ENCODE measurements at regions not wholly inside any gene's neighbourhood (a gene's known extent, or its start where the extent isn't known, plus 50 kb on each side); places are given as distances from the start of the nearest gene placed in this dataset.

DNA sequence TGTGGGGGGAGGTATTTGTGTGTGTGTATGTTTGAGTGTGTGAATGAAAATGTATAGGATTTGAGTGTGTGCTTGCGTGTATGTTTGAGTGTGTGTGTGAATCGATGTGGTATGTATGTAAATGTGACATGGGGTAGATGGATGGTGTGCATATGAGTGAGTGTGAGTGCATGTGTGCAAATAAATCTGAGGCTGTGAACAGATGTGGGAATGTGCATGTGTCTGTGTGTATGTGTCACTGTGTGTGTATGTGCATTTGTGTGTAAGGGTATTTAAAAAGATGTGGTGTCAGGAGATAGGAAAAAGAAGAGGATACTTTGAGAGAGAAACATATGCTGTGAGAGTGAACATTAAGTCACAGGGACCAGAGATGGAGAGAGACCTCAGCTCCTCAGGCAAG is 539.6 kb downstream of the MED13L start:
- H3K4me3 ChIP-seq (ENCODE audit: low read depth, low read length): no peak overlapping the region
- H3K23ac ChIP-seq (ENCODE audit: low read length): no peak overlapping the region
- no peak overlapping the region for H3K14ac ChIP-seq (ENCODE audit: low read length)
- H2BK12ac ChIP-seq (ENCODE audit: low read length): no peak overlapping the region
- H3K4me1 ChIP-seq (ENCODE audit: control insufficient read depth in 1 of 2, insufficient read depth in 2 of 2, low read length in 2 of 2): no peaks in the 10 kb centered on the region
- H3K4ac ChIP-seq (ENCODE audit: low read depth, low read length): no peak overlapping the region
- no peak overlapping the region for H4K8ac ChIP-seq (ENCODE audit: low read depth, low read length)
- no peak overlapping the region for H2AFZ ChIP-seq (ENCODE audit: insufficient read depth, low read length, poor library complexity)
- no peak overlapping the region for H3K27ac ChIP-seq (ENCODE audit: low read depth, low read length)
- H3K36me3 ChIP-seq (ENCODE audit: control insufficient read depth in 1 of 2, insufficient read depth in 2 of 2, low read length in 2 of 2): no peaks in the 10 kb centered on the region
- no peak for DNase-seq
- H3K4me2 ChIP-seq (ENCODE audit: low read length): no peak overlapping the region
- H4K12ac ChIP-seq (ENCODE audit: low read depth, low read length): no peak overlapping the region
- no peak overlapping the region for H4K91ac ChIP-seq (ENCODE audit: low read depth, low read length)
- H3K79me1 ChIP-seq (ENCODE audit: low read length): no peaks in the 10 kb centered on the region
- 98% methylated on average over 2 of the region's 2 CpGs for WGBS (ENCODE audit: extremely low coverage, insufficient coverage, insufficient read length)
- no peak overlapping the region for H3K9ac ChIP-seq (ENCODE audit: low read length)
- H2BK5ac ChIP-seq (ENCODE audit: low read depth, low read length, poor library complexity): no peak overlapping the region
- no peaks in the 10 kb centered on the region for H3K9me3 ChIP-seq (ENCODE audit: insufficient read depth, low read depth, low read length)
- H3K79me2 ChIP-seq (ENCODE audit: control insufficient read depth, insufficient read depth, low read length, poor library complexity): no peaks in the 10 kb centered on the region
- H2AK5ac ChIP-seq (ENCODE audit: low read length): no peak overlapping the region
- H3K27me3 ChIP-seq (ENCODE audit: insufficient read depth, low read length): no peaks in the 10 kb centered on the region
- no peak overlapping the region for H3K18ac ChIP-seq (ENCODE audit: low read length)
- no peak overlapping the region for H2BK120ac ChIP-seq (ENCODE audit: insufficient read depth, low read length, poor library complexity)

DNA sequence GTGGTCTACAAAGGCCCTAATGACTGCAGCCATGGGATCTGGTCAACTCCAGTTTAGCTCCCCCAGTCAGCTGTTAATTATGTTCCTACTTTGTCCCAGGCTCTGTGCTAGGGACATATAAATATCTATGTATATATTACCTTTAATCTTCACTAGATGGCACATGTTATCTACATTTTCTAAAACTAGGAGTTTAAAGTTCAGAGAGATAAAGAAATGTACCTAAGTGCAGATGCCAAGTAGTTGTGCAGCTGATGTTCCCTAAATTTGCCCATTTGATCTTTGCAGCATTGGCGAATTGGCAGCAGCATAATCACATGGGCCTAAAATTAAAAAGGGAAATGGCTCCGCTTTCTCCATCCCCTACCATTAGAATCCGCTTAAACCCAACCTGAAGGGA is 541.1 kb downstream of the MED13L start:
- H3K79me2 ChIP-seq (ENCODE audit: control insufficient read depth, insufficient read depth, low read length, poor library complexity): no peaks in the 10 kb centered on the region
- H3K23ac ChIP-seq (ENCODE audit: low read length): no peak overlapping the region
- DNase-seq: no peak
- no peak overlapping the region for H3K4me2 ChIP-seq (ENCODE audit: low read length)
- H3K36me3 ChIP-seq (ENCODE audit: control insufficient read depth in 1 of 2, insufficient read depth in 2 of 2, low read length in 2 of 2): no peaks in the 10 kb centered on the region
- no peak overlapping the region for H3K9ac ChIP-seq (ENCODE audit: low read length)
- H4K8ac ChIP-seq (ENCODE audit: low read depth, low read length): no peak overlapping the region
- no peak overlapping the region for H2AFZ ChIP-seq (ENCODE audit: insufficient read depth, low read length, poor library complexity)
- no peak overlapping the region for H3K4me3 ChIP-seq (ENCODE audit: low read depth, low read length)
- H3K27me3 ChIP-seq (ENCODE audit: insufficient read depth, low read length): no peaks in the 10 kb centered on the region
- no peak overlapping the region for H2BK120ac ChIP-seq (ENCODE audit: insufficient read depth, low read length, poor library complexity)
- no peaks in the 10 kb centered on the region for H3K4me1 ChIP-seq (ENCODE audit: control insufficient read depth in 1 of 2, insufficient read depth in 2 of 2, low read length in 2 of 2)
- no peak overlapping the region for H2AK5ac ChIP-seq (ENCODE audit: low read length)
- H3K9me3 ChIP-seq (ENCODE audit: insufficient read depth, low read depth, low read length): no peaks in the 10 kb centered on the region
- no peak overlapping the region for H4K12ac ChIP-seq (ENCODE audit: low read depth, low read length)
- no peak overlapping the region for H2BK12ac ChIP-seq (ENCODE audit: low read length)
- no peak overlapping the region for H3K27ac ChIP-seq (ENCODE audit: low read depth, low read length)
- no peak overlapping the region for H3K18ac ChIP-seq (ENCODE audit: low read length)
- H3K79me1 ChIP-seq (ENCODE audit: low read length): no peaks in the 10 kb centered on the region
- no peak overlapping the region for H4K91ac ChIP-seq (ENCODE audit: low read depth, low read length)
- H3K14ac ChIP-seq (ENCODE audit: low read length): no peak overlapping the region
- no peak overlapping the region for H2BK5ac ChIP-seq (ENCODE audit: low read depth, low read length, poor library complexity)
- WGBS (ENCODE audit: extremely low coverage, insufficient coverage, insufficient read length): no CpG with 5 or more reads among the region's 3 CpGs
- H3K4ac ChIP-seq (ENCODE audit: low read depth, low read length): no peak overlapping the region

DNA sequence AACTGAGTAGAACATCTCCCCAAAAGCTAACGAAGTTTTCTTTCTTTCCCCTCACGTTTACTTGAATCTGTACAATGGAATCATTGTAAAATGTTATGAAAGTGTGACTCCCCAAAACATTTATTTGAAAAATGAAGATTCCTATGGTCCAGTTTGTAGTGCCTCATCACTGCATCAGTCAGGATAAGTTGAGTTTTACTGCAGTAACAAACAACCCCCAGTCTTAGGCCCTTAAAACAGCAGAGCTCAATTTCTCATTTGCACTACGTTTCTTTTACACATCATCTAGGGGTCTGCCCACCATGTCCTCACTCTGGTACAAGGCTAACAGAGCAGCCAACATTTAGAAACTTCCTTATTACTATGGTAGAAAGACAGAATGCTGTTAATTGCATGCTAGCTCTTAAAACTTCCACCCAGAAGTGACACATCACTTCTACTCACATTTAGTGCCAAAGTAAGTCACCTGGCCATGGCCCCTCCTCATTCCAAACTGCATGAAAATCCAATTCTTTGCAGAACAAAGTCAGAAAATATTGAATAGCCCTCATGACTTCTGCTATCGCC is 546.4 kb downstream of the MED13L start:
- Histone ChIP-seq H4K91ac (ENCODE audit: low read depth, low read length) (no peak overlapping the region), H3K14ac (ENCODE audit: low read length) (no peak overlapping the region), H2BK5ac (ENCODE audit: low read depth, low read length, poor library complexity) (no peak overlapping the region), H2AK5ac (ENCODE audit: low read length) (no peak overlapping the region), H3K79me2 (ENCODE audit: control insufficient read depth, insufficient read depth, low read length, poor library complexity) (no peaks in the 10 kb centered on the region), H3K23ac (ENCODE audit: low read length) (no peak overlapping the region), H3K79me1 (ENCODE audit: low read length) (no peaks in the 10 kb centered on the region), H2BK12ac (ENCODE audit: low read length) (no peak overlapping the region), H3K4me2 (ENCODE audit: low read length) (no peak overlapping the region), H3K27ac (ENCODE audit: low read depth, low read length) (no peak overlapping the region), H3K4me3 (ENCODE audit: low read depth, low read length) (no peak overlapping the region), H2AFZ (ENCODE audit: insufficient read depth, low read length, poor library complexity) (no peak overlapping the region), H2BK120ac (ENCODE audit: insufficient read depth, low read length, poor library complexity) (no peak overlapping the region), H3K18ac (ENCODE audit: low read length) (no peak overlapping the region), H4K12ac (ENCODE audit: low read depth, low read length) (no peak overlapping the region), H3K36me3 (ENCODE audit: control insufficient read depth in 1 of 2, insufficient read depth in 2 of 2, low read length in 2 of 2) (no peaks in the 10 kb centered on the region), H3K27me3 (ENCODE audit: insufficient read depth, low read length) (no peaks in the 10 kb centered on the region), H3K4me1 (ENCODE audit: control insufficient read depth in 1 of 2, insufficient read depth in 2 of 2, low read length in 2 of 2) (no peaks in the 10 kb centered on the region), H3K9ac (ENCODE audit: low read length) (no peak overlapping the region), H3K9me3 (ENCODE audit: insufficient read depth, low read depth, low read length) (no peaks in the 10 kb centered on the region), H4K8ac (ENCODE audit: low read depth, low read length) (no peak overlapping the region), H3K4ac (ENCODE audit: low read depth, low read length) (no peak overlapping the region)
- WGBS (ENCODE audit: extremely low coverage, insufficient coverage, insufficient read length): no CpG with 5 or more reads among the region's 4 CpGs
- DNase-seq: no peak

DNA sequence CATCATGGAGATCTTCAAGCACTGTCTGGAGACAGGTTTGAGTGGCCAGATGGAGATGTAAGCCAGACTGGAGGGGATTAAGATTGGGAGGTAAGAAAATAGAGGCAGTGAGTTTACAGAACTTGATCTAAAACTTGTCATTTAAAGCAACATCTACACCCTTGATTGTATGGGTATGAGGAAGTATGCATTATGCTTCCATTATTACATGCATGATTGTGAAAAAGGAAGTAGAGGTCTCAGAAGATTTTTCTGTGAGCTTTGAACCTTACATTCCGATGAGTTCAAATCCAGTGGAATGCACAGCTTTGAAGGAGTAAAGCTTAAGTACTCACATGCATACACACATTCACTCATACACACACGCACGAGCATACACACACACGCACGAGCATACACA is 550.8 kb downstream of the MED13L start:
- Histone ChIP-seq H3K18ac (ENCODE audit: low read length) (no peak overlapping the region), H2AK5ac (ENCODE audit: low read length) (no peak overlapping the region), H3K9ac (ENCODE audit: low read length) (no peak overlapping the region), H3K9me3 (ENCODE audit: insufficient read depth, low read depth, low read length) (no peaks in the 10 kb centered on the region), H3K27me3 (ENCODE audit: insufficient read depth, low read length) (no peaks in the 10 kb centered on the region), H2BK5ac (ENCODE audit: low read depth, low read length, poor library complexity) (no peak overlapping the region), H3K23ac (ENCODE audit: low read length) (no peak overlapping the region), H3K4me3 (ENCODE audit: low read depth, low read length) (no peak overlapping the region), H3K79me2 (ENCODE audit: control insufficient read depth, insufficient read depth, low read length, poor library complexity) (no peaks in the 10 kb centered on the region), H4K8ac (ENCODE audit: low read depth, low read length) (no peak overlapping the region), H2BK120ac (ENCODE audit: insufficient read depth, low read length, poor library complexity) (no peak overlapping the region), H4K12ac (ENCODE audit: low read depth, low read length) (no peak overlapping the region), H3K36me3 (ENCODE audit: control insufficient read depth in 1 of 2, insufficient read depth in 2 of 2, low read length in 2 of 2) (no peaks in the 10 kb centered on the region), H3K4ac (ENCODE audit: low read depth, low read length) (no peak overlapping the region), H2AFZ (ENCODE audit: insufficient read depth, low read length, poor library complexity) (no peak overlapping the region), H3K79me1 (ENCODE audit: low read length) (no peaks in the 10 kb centered on the region), H2BK12ac (ENCODE audit: low read length) (no peak overlapping the region), H3K4me1 (ENCODE audit: control insufficient read depth in 1 of 2, insufficient read depth in 2 of 2, low read length in 2 of 2) (no peaks in the 10 kb centered on the region), H3K27ac (ENCODE audit: low read depth, low read length) (no peak overlapping the region), H4K91ac (ENCODE audit: low read depth, low read length) (no peak overlapping the region), H3K14ac (ENCODE audit: low read length) (no peak overlapping the region), H3K4me2 (ENCODE audit: low read length) (no peak overlapping the region)
- DNase-seq: no peak
- no CpG with 5 or more reads among the region's 5 CpGs for WGBS (ENCODE audit: extremely low coverage, insufficient coverage, insufficient read length)

All from trophoblast cell (in vitro differentiated cells and primary cell).